ENCODE measurements at regions not wholly inside any gene's neighbourhood (a gene's known extent, or its start where the extent isn't known, plus 50 kb on each side); places are given as distances from the start of the nearest gene placed in this dataset.

GRCh38 chr3:55180161-55180560 lies 252.3 kb upstream of the LRTM1 start:
- no peak for DNase-seq (ENCODE audit: low read depth)
- no peak for TF ChIP-seq CTCF (IDR thresholded peaks at IDR 0.05; ENCODE audit: low read depth, low read length)
- no peak for TF ChIP-seq POLR2A (IDR thresholded peaks at IDR 0.05; ENCODE audit: extremely low read depth, insufficient read length)
- TF ChIP-seq MYC (IDR thresholded peaks at IDR 0.05; ENCODE audit: low read depth, low read length), result no peak
- no peak for TF ChIP-seq MAX (IDR thresholded peaks at IDR 0.05; ENCODE audit: low read depth, low read length)
- no peak overlapping the region for H3K4me3 ChIP-seq (ENCODE audit: low read depth, low read length)

- TF ChIP-seq CTCF (IDR thresholded peaks at IDR 0.05; ENCODE audit: low read depth, low read length) (no peak), POLR2A (IDR thresholded peaks at IDR 0.05; ENCODE audit: extremely low read depth, insufficient read length) (no peak), MYC (IDR thresholded peaks at IDR 0.05; ENCODE audit: low read depth, low read length) (no peak), MAX (IDR thresholded peaks at IDR 0.05; ENCODE audit: low read depth, low read length) (no peak)
- H3K4me3 ChIP-seq (ENCODE audit: low read depth, low read length), result no peak overlapping the region
- no peak for DNase-seq (ENCODE audit: low read depth)
Measured at GRCh38 chr3:55178336-55178735, 250.5 kb upstream of the LRTM1 start.

- no peak overlapping the region for H3K4me3 ChIP-seq (ENCODE audit: low read depth, low read length)
- DNase-seq (ENCODE audit: low read depth), result no peak
- TF ChIP-seq CTCF (IDR thresholded peaks at IDR 0.05; ENCODE audit: low read depth, low read length), result no peak
- no peak for TF ChIP-seq MYC (IDR thresholded peaks at IDR 0.05; ENCODE audit: low read depth, low read length)
- no peak for TF ChIP-seq MAX (IDR thresholded peaks at IDR 0.05; ENCODE audit: low read depth, low read length)
- no peak for TF ChIP-seq POLR2A (IDR thresholded peaks at IDR 0.05; ENCODE audit: extremely low read depth, insufficient read length)
Measured at GRCh38 chr3:55177749-55178148, 249.9 kb upstream of the LRTM1 start.

- DNase-seq (ENCODE audit: low read depth), result no peak
- no peak for TF ChIP-seq MAX (IDR thresholded peaks at IDR 0.05; ENCODE audit: low read depth, low read length)
- H3K4me3 ChIP-seq (ENCODE audit: low read depth, low read length), result no peak overlapping the region
Measured at GRCh38 chr3:55175423-55175822, 247.6 kb upstream of the LRTM1 start.

- TF ChIP-seq MYC (IDR thresholded peaks at IDR 0.05; ENCODE audit: low read depth, low read length) (no peak), MAX (IDR thresholded peaks at IDR 0.05; ENCODE audit: low read depth, low read length) (no peak), POLR2A (IDR thresholded peaks at IDR 0.05; ENCODE audit: extremely low read depth, insufficient read length) (no peak), CTCF (IDR thresholded peaks at IDR 0.05; ENCODE audit: low read depth, low read length) (no peak)
- no peak overlapping the region for H3K4me3 ChIP-seq (ENCODE audit: low read depth, low read length)
- no peak for DNase-seq (ENCODE audit: low read depth)
Measured at GRCh38 chr3:55174747-55175146, 246.9 kb upstream of the LRTM1 start.

- TF ChIP-seq MYC (IDR thresholded peaks at IDR 0.05; ENCODE audit: low read depth, low read length), result no peak
- TF ChIP-seq CTCF (IDR thresholded peaks at IDR 0.05; ENCODE audit: low read depth, low read length), result no peak
- TF ChIP-seq MAX (IDR thresholded peaks at IDR 0.05; ENCODE audit: low read depth, low read length), result no peak
- no peak for TF ChIP-seq POLR2A (IDR thresholded peaks at IDR 0.05; ENCODE audit: extremely low read depth, insufficient read length)
- DNase-seq (ENCODE audit: low read depth), result no peak
- H3K4me3 ChIP-seq (ENCODE audit: low read depth, low read length), result no peak overlapping the region
Measured at GRCh38 chr3:55173504-55173903, 245.6 kb upstream of the LRTM1 start.
